NCI-H2196 (cell line): ENCODE measurements at regions not wholly inside any gene's neighbourhood (a gene's known extent, or its start where the extent isn't known, plus 50 kb on each side); places are given as distances from the start of the nearest gene placed in this dataset.

ENCODE experiments used
- DNase-seq: peaks from one replicate; lab custom pipeline; 2025; ENCODE audit not compliant: unreplicated experiment; lab: John Stamatoyannopoulos, UW

GRCh38 chr4:175871774-175872405 lies 59.8 kb upstream of the GPM6A start:
- no peak for DNase-seq

- no peak for DNase-seq
Observed at GRCh38 chr4:175873707-175874106, 61.6 kb upstream of the GPM6A start.

- no peak for DNase-seq
Observed at GRCh38 chr4:175874306-175874705, 62.2 kb upstream of the GPM6A start.

GRCh38 chr4:175875993-175876771 lies 64.1 kb upstream of the GPM6A start:
- DNase-seq = no peak

- no peak for DNase-seq
Observed at GRCh38 chr4:175882891-175883290, 70.8 kb upstream of the GPM6A start.

GRCh38 chr4:175884048-175884447 lies 72.0 kb upstream of the GPM6A start:
- no peak for DNase-seq

GRCh38 chr4:175891231-175891630 lies 79.2 kb upstream of the GPM6A start:
- DNase-seq = no peak

- peak; percentile 0 for DNase-seq
Observed at GRCh38 chr4:175891851-175892250, 79.8 kb upstream of the GPM6A start.

- DNase-seq = no peak
Observed at GRCh38 chr4:175905925-175906324, 93.9 kb upstream of the GPM6A start.

GRCh38 chr4:175906384-175906783 lies 94.3 kb upstream of the GPM6A start:
- DNase-seq = no peak

- no peak for DNase-seq
Observed at GRCh38 chr4:175910700-175911099, 98.6 kb upstream of the GPM6A start.

GRCh38 chr4:175916626-175917351 lies 104.7 kb upstream of the GPM6A start:
- DNase-seq = no peak

- no peak for DNase-seq
Observed at GRCh38 chr4:175927121-175927520, 115.1 kb upstream of the GPM6A start.

GRCh38 chr4:175929441-175929840 lies 117.4 kb upstream of the GPM6A start:
- no peak for DNase-seq

- no peak for DNase-seq
Observed at GRCh38 chr4:175929932-175930331, 117.9 kb upstream of the GPM6A start.

- no peak for DNase-seq
Observed at GRCh38 chr4:175930471-175930870, 118.4 kb upstream of the GPM6A start.

GRCh38 chr4:175932116-175932515 lies 120.1 kb upstream of the GPM6A start:
- no peak for DNase-seq

GRCh38 chr4:175934506-175934905 lies 122.4 kb upstream of the GPM6A start:
- DNase-seq = no peak

- DNase-seq = no peak
Observed at GRCh38 chr4:175935016-175935661, 123.1 kb upstream of the GPM6A start.

- DNase-seq = no peak
Observed at GRCh38 chr4:175944126-175944910, 121.3 kb upstream of the WDR17 start.
